Activated CD4-positive, alpha-beta T cell treated with anti-CD3 and anti-CD28 coated beads, Interleukin-2, amount 10 ng/mL, durations not matched to agents 7 days and 5 days (primary cell): ENCODE measurements at regions not wholly inside any gene's neighbourhood (a gene's known extent, or its start where the extent isn't known, plus 50 kb on each side); places are given as distances from the start of the nearest gene placed in this dataset.
"Not testable (repeated sequence)": the region's sequence is repeated elsewhere in the genome, so short reads cannot be mapped to it uniquely, and the experiment has no call there.

Experiments
- CTCF ChIA-PET: fragments of 350-600 bp; sonication (Branson Sonifier 250); formaldehyde crosslinking; loops from one replicate; lab custom pipeline; 2021; ENCODE audit warnings: antibody characterized with exemption; lab: Charles Lee
- POLR2A ChIA-PET: fragments of 350-600 bp; sonication (Branson Sonifier 250); formaldehyde crosslinking; loops from one replicate; lab custom pipeline; 2021; ENCODE audit warnings: antibody characterized with exemption; lab: Charles Lee
- DNase-seq: peaks from one replicate; pipeline ENCODE4 v3.0.0-alpha.2; 2020
- H3K27ac Mint-ChIP-seq: one replicate; pipeline ENCODE4 v1.8.0; 2021; ENCODE audit warnings: mild to moderate bottlenecking, moderate library complexity, mixed read lengths
- H3K27me3 Mint-ChIP-seq: one replicate; pipeline ENCODE4 v1.8.0; 2021; ENCODE audit warnings: mixed read lengths
- H3K36me3 Mint-ChIP-seq: one replicate; pipeline ENCODE4 v1.8.0; 2021; ENCODE audit warnings: low read depth, mixed read lengths
- H3K4me1 Mint-ChIP-seq: one replicate; pipeline ENCODE4 v1.8.0; 2021; ENCODE audit warnings: mixed read lengths
- H3K4me3 Mint-ChIP-seq: one replicate; pipeline ENCODE4 v1.8.0; 2021; ENCODE audit warnings: mild to moderate bottlenecking, moderate library complexity, mixed read lengths
- H3K9me3 Mint-ChIP-seq: one replicate; pipeline ENCODE4 v1.8.0; 2021; ENCODE audit warnings: mixed read lengths

GRCh38 chr10:114748241-114748640 is 73.3 kb upstream of the FHIP2A start:
- no peaks in the 10 kb centered on the region for H3K4me1 Mint-ChIP-seq
- CTCF ChIA-PET = no interaction called here
- H3K9me3 Mint-ChIP-seq = no peaks in the 10 kb centered on the region
- H3K4me3 Mint-ChIP-seq = no peak overlapping the region
- DNase-seq = no peak
- H3K27me3 Mint-ChIP-seq = peaks cover 28% of the 10 kb centered on the region
- no peaks in the 10 kb centered on the region for H3K36me3 Mint-ChIP-seq
- POLR2A ChIA-PET = no interaction called here
- no peak overlapping the region for H3K27ac Mint-ChIP-seq

GRCh38 chr10:114749014-114749413 is 72.6 kb upstream of the FHIP2A start:
- Mint-ChIP-seq H3K27me3 (peaks cover 24% of the 10 kb centered on the region), H3K27ac (no peak overlapping the region), H3K36me3 (no peaks in the 10 kb centered on the region), H3K9me3 (no peaks in the 10 kb centered on the region), H3K4me3 (no peak overlapping the region), H3K4me1 (no peaks in the 10 kb centered on the region)
- POLR2A ChIA-PET = no interaction called here
- CTCF ChIA-PET = interaction anchor here (0.6 to 1.2 kb wide), 2 partner anchors 10 to 167 kb away, joined by 3 read pairs; no protein-coding TSS in a partner anchor
- DNase-seq = no peak

GRCh38 chr10:114749510-114749909 is 72.1 kb upstream of the FHIP2A start:
- no peaks in the 10 kb centered on the region for H3K9me3 Mint-ChIP-seq
- no peak overlapping the region for H3K4me3 Mint-ChIP-seq
- H3K4me1 Mint-ChIP-seq = no peaks in the 10 kb centered on the region
- DNase-seq = no peak
- H3K27me3 Mint-ChIP-seq = peaks cover 22% of the 10 kb centered on the region
- ChIA-PET POLR2A (no interaction called here), CTCF (interaction anchor here (1.2 kb wide), 1 partner anchor 10 kb away, joined by 3 read pairs; no protein-coding TSS in a partner anchor)
- H3K27ac Mint-ChIP-seq = no peak overlapping the region
- H3K36me3 Mint-ChIP-seq = no peaks in the 10 kb centered on the region

- Mint-ChIP-seq H3K27me3 (peaks cover 17% of the 10 kb centered on the region), H3K9me3 (no peaks in the 10 kb centered on the region), H3K27ac (no peak overlapping the region), H3K36me3 (no peaks in the 10 kb centered on the region), H3K4me3 (no peak overlapping the region), H3K4me1 (no peaks in the 10 kb centered on the region)
- DNase-seq = no peak
- POLR2A ChIA-PET = no interaction called here
- CTCF ChIA-PET = no interaction called here
These were observed 69.7 kb upstream of the FHIP2A start for GRCh38 chr10:114751856-114752255.

- H3K4me1 Mint-ChIP-seq, H3K4me3 Mint-ChIP-seq, POLR2A ChIA-PET, H3K27ac Mint-ChIP-seq, CTCF ChIA-PET, DNase-seq, H3K36me3 Mint-ChIP-seq, H3K9me3 Mint-ChIP-seq: not testable (repeated sequence)
- peaks cover 14% of the 10 kb centered on the region for H3K27me3 Mint-ChIP-seq
These were observed 69.0 kb upstream of the FHIP2A start for GRCh38 chr10:114752570-114752969.

GRCh38 chr10:114753126-114753525 is 68.5 kb upstream of the FHIP2A start:
- ChIA-PET CTCF (no interaction called here), POLR2A (no interaction called here)
- Mint-ChIP-seq H3K4me1 (no peaks in the 10 kb centered on the region), H3K9me3 (no peaks in the 10 kb centered on the region), H3K27me3 (peaks cover 14% of the 10 kb centered on the region), H3K27ac (no peak overlapping the region), H3K36me3 (no peaks in the 10 kb centered on the region), H3K4me3 (no peak overlapping the region)
- no peak for DNase-seq

- Mint-ChIP-seq H3K36me3 (no peaks in the 10 kb centered on the region), H3K27ac (no peak overlapping the region), H3K4me1 (no peaks in the 10 kb centered on the region), H3K9me3 (no peaks in the 10 kb centered on the region), H3K4me3 (no peak overlapping the region), H3K27me3 (peaks cover 11% of the 10 kb centered on the region)
- no peak for DNase-seq
- ChIA-PET POLR2A (no interaction called here), CTCF (no interaction called here)
These were observed 66.9 kb upstream of the FHIP2A start for GRCh38 chr10:114754445-114755320.

GRCh38 chr10:114755537-114755936 is 66.0 kb upstream of the FHIP2A start:
- H3K9me3 Mint-ChIP-seq = no peaks in the 10 kb centered on the region
- CTCF ChIA-PET = interaction anchor here (0.6 to 0.9 kb wide), 2 partner anchors 39 to 93 kb away, joined by 3 to 4 read pairs; no protein-coding TSS in a partner anchor

GRCh38 chr10:114758331-114758730 is 63.2 kb upstream of the FHIP2A start:
- Mint-ChIP-seq H3K27me3 (peaks cover 29% of the 10 kb centered on the region), H3K27ac (no peak overlapping the region), H3K9me3 (no peaks in the 10 kb centered on the region), H3K36me3 (no peaks in the 10 kb centered on the region), H3K4me1 (no peaks in the 10 kb centered on the region), H3K4me3 (no peak overlapping the region)
- DNase-seq = no peak
- POLR2A ChIA-PET = no interaction called here
- CTCF ChIA-PET = no interaction called here

More at GRCh38 chr10:114755537-114755936, 66.0 kb upstream of the FHIP2A start:
- no peak overlapping the region for H3K4me3 Mint-ChIP-seq
- H3K4me1 Mint-ChIP-seq = no peaks in the 10 kb centered on the region
- POLR2A ChIA-PET = no interaction called here
- H3K27ac Mint-ChIP-seq = no peak overlapping the region
- no peak for DNase-seq
- no peaks in the 10 kb centered on the region for H3K36me3 Mint-ChIP-seq
- peaks cover 13% of the 10 kb centered on the region for H3K27me3 Mint-ChIP-seq

GRCh38 chr10:114761205-114762193 is 60.1 kb upstream of the FHIP2A start:
- CTCF ChIA-PET = no interaction called here
- no peaks in the 10 kb centered on the region for H3K4me1 Mint-ChIP-seq

GRCh38 chr10:114762811-114763210 is 58.8 kb upstream of the FHIP2A start:
- Mint-ChIP-seq H3K4me1 (peaks cover 7% of the 10 kb centered on the region), H3K27ac (no peak overlapping the region), H3K27me3 (peaks cover 59% of the 10 kb centered on the region), H3K4me3 (no peak overlapping the region), H3K9me3 (no peaks in the 10 kb centered on the region), H3K36me3 (no peaks in the 10 kb centered on the region)
- no peak for DNase-seq
- ChIA-PET POLR2A (no interaction called here), CTCF (no interaction called here)

More at GRCh38 chr10:114761205-114762193, 60.1 kb upstream of the FHIP2A start:
- no peak for DNase-seq
- Mint-ChIP-seq H3K9me3 (no peaks in the 10 kb centered on the region), H3K27ac (no peak overlapping the region), H3K36me3 (no peaks in the 10 kb centered on the region), H3K4me3 (no peak overlapping the region), H3K27me3 (peaks cover 49% of the 10 kb centered on the region)
- POLR2A ChIA-PET = no interaction called here

GRCh38 chr10:114764656-114765055 is 56.9 kb upstream of the FHIP2A start:
- POLR2A ChIA-PET = no interaction called here

GRCh38 chr10:114766470-114766869 is 55.1 kb upstream of the FHIP2A start:
- POLR2A ChIA-PET = no interaction called here

More at GRCh38 chr10:114764656-114765055, 56.9 kb upstream of the FHIP2A start:
- H3K4me3 Mint-ChIP-seq = no peak overlapping the region
- no peak for DNase-seq
- CTCF ChIA-PET = no interaction called here
- H3K36me3 Mint-ChIP-seq = no peaks in the 10 kb centered on the region
- no peaks in the 10 kb centered on the region for H3K9me3 Mint-ChIP-seq
- H3K4me1 Mint-ChIP-seq = peaks cover 10% of the 10 kb centered on the region
- peaks cover 70% of the 10 kb centered on the region for H3K27me3 Mint-ChIP-seq
- H3K27ac Mint-ChIP-seq = no peak overlapping the region

More at GRCh38 chr10:114766470-114766869, 55.1 kb upstream of the FHIP2A start:
- Mint-ChIP-seq H3K4me1 (peaks cover 10% of the 10 kb centered on the region), H3K9me3 (no peaks in the 10 kb centered on the region), H3K27me3 (peaks cover 65% of the 10 kb centered on the region), H3K36me3 (no peaks in the 10 kb centered on the region), H3K27ac (no peak overlapping the region), H3K4me3 (no peak overlapping the region)
- DNase-seq = no peak
- CTCF ChIA-PET = no interaction called here
